ENCODE measurements at regions not wholly inside any gene's neighbourhood (a gene's known extent, or its start where the extent isn't known, plus 50 kb on each side); places are given as distances from the start of the nearest gene placed in this dataset.
"Not testable (repeated sequence)": the region's sequence is repeated elsewhere in the genome, so short reads cannot be mapped to it uniquely, and the experiment has no call there.

DNA sequence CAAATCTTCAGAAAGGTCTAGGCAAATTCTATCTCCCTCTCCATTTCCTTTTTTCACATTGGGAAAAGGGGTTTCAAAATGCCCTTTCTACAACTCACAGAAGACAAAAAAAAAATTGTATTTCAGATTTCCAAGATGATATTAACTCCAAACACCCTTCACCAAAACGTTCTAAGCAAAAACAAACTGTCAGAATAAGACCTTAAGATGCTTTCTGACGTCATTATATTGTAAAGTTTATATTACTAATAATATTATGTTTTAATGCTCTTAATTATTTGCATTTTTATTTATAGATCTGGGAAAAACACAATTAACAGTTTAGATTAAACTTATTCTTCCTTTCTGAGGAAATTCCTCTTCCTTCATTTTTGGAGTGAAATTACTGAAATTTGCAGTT is 624.2 kb downstream of the GALC start:
- H3K4me3 Mint-ChIP-seq (ENCODE audit: unreplicated experiment), result no peak overlapping the region
- H2AFZ ChIP-seq (ENCODE audit: low read depth, low read length), result no peak overlapping the region
- peaks cover 10% of the 10 kb centered on the region for H3K4me1 Mint-ChIP-seq (ENCODE audit: low read depth, unreplicated experiment)
- no peaks in the 10 kb centered on the region for H3K79me2 ChIP-seq (ENCODE audit: insufficient read depth, low read length)
- no peak overlapping the region for H3K27ac Mint-ChIP-seq (ENCODE audit: unreplicated experiment)
- no peaks in the 10 kb centered on the region for H3K27me3 ChIP-seq (ENCODE audit: insufficient read depth, low read length)
- no peaks in the 10 kb centered on the region for H3K36me3 Mint-ChIP-seq (ENCODE audit: low read depth, unreplicated experiment)
- H3K4me3 ChIP-seq (ENCODE audit: insufficient read depth, low read depth, low read length), result no peak overlapping the region
- H3K4me2 ChIP-seq (ENCODE audit: low read length), result no peak overlapping the region
- no peaks in the 10 kb centered on the region for H3K9me3 ChIP-seq (ENCODE audit: insufficient read depth, low read depth, low read length)
- FAIRE-seq, result no peak
- no peak for TF ChIP-seq CTCF (IDR thresholded peaks at IDR 0.05; ENCODE audit: insufficient read depth, low read depth, low read length)
- no peak for TF ChIP-seq EZH2 (IDR thresholded peaks at IDR 0.05; ENCODE audit: insufficient read depth, low read length)
- H4K20me1 ChIP-seq (ENCODE audit: insufficient read depth, low read length), result no peaks in the 10 kb centered on the region
- no peak overlapping the region for H3K9ac ChIP-seq (ENCODE audit: low read length)
- H3K36me3 ChIP-seq (ENCODE audit: insufficient read depth, low read length), result no peaks in the 10 kb centered on the region
- H3K9me3 Mint-ChIP-seq (ENCODE audit: unreplicated experiment), result no peaks in the 10 kb centered on the region
- H3K27me3 Mint-ChIP-seq (ENCODE audit: low read depth, unreplicated experiment), result no peaks in the 10 kb centered on the region
- no peak overlapping the region for H3K27ac ChIP-seq (ENCODE audit: low read depth, low read length)
- DNase-seq (ENCODE audit: low read depth), result no peak
- H3K4me1 ChIP-seq (ENCODE audit: insufficient read depth, low read length), result no peaks in the 10 kb centered on the region

DNA sequence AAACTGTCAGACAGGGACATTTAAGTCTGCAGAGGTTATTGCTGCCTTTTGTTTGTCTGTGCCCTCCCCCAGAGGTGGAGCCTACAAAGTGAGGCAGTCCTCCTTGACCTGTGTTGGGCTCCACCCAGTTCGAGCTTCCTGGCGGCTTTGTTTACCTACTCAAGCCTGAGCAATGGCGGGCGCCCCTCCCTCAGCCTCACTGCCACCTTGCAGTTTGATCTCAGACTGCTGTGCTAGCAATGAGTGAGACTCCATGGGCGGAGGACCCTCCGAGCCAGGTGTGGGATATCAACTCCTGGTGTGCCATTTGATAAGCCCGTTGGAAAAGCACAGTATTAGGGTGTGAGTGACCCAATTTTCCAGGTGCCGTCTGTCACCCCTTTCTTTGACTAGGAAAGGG is 632.7 kb downstream of the GALC start:
- H3K27me3 Mint-ChIP-seq (ENCODE audit: low read depth, unreplicated experiment), result not testable (repeated sequence)

GRCh38 chr14:87351007-87351406 is 642.0 kb downstream of the GALC start:
- Histone ChIP-seq H3K4me1 (ENCODE audit: insufficient read depth, low read length) (no peaks in the 10 kb centered on the region), H3K9ac (ENCODE audit: low read length) (no peak overlapping the region), H4K20me1 (ENCODE audit: insufficient read depth, low read length) (no peaks in the 10 kb centered on the region), H3K4me2 (ENCODE audit: low read length) (no peak overlapping the region), H2AFZ (ENCODE audit: low read depth, low read length) (no peak overlapping the region), H3K79me2 (ENCODE audit: insufficient read depth, low read length) (no peaks in the 10 kb centered on the region), H3K9me3 (ENCODE audit: insufficient read depth, low read depth, low read length) (no peaks in the 10 kb centered on the region), H3K4me3 (ENCODE audit: insufficient read depth, low read depth, low read length) (no peak overlapping the region), H3K27me3 (ENCODE audit: insufficient read depth, low read length) (no peaks in the 10 kb centered on the region), H3K27ac (ENCODE audit: low read depth, low read length) (no peak overlapping the region), H3K36me3 (ENCODE audit: insufficient read depth, low read length) (no peaks in the 10 kb centered on the region)
- no peak overlapping the region for H3K27ac Mint-ChIP-seq (ENCODE audit: unreplicated experiment)
- peaks cover 11% of the 10 kb centered on the region for H3K27me3 Mint-ChIP-seq (ENCODE audit: low read depth, unreplicated experiment)
- TF ChIP-seq CTCF (IDR thresholded peaks at IDR 0.05; ENCODE audit: insufficient read depth, low read depth, low read length), result no peak
- no peak for TF ChIP-seq EZH2 (IDR thresholded peaks at IDR 0.05; ENCODE audit: insufficient read depth, low read length)
- peaks cover 2% of the 10 kb centered on the region for H3K9me3 Mint-ChIP-seq (ENCODE audit: unreplicated experiment)
- H3K36me3 Mint-ChIP-seq (ENCODE audit: low read depth, unreplicated experiment), result no peaks in the 10 kb centered on the region
- H3K4me1 Mint-ChIP-seq (ENCODE audit: low read depth, unreplicated experiment), result no peaks in the 10 kb centered on the region
- DNase-seq (ENCODE audit: low read depth), result no peak
- FAIRE-seq, result no peak
- no peak overlapping the region for H3K4me3 Mint-ChIP-seq (ENCODE audit: unreplicated experiment)

More for the DNA sequence above, 632.7 kb downstream of the GALC start:
- H3K9me3 Mint-ChIP-seq (ENCODE audit: unreplicated experiment), result peaks cover 14% of the 10 kb centered on the region
- not testable (repeated sequence) for H3K36me3 Mint-ChIP-seq (ENCODE audit: low read depth, unreplicated experiment); H2AFZ ChIP-seq (ENCODE audit: low read depth, low read length); H3K4me3 ChIP-seq (ENCODE audit: insufficient read depth, low read depth, low read length); H3K36me3 ChIP-seq (ENCODE audit: insufficient read depth, low read length); FAIRE-seq; H3K27me3 ChIP-seq (ENCODE audit: insufficient read depth, low read length); H3K79me2 ChIP-seq (ENCODE audit: insufficient read depth, low read length); DNase-seq (ENCODE audit: low read depth); H3K4me1 Mint-ChIP-seq (ENCODE audit: low read depth, unreplicated experiment); H3K9me3 ChIP-seq (ENCODE audit: insufficient read depth, low read depth, low read length); H3K4me3 Mint-ChIP-seq (ENCODE audit: unreplicated experiment); H3K27ac ChIP-seq (ENCODE audit: low read depth, low read length); H3K4me1 ChIP-seq (ENCODE audit: insufficient read depth, low read length); H3K27ac Mint-ChIP-seq (ENCODE audit: unreplicated experiment); H4K20me1 ChIP-seq (ENCODE audit: insufficient read depth, low read length); H3K9ac ChIP-seq (ENCODE audit: low read length); H3K4me2 ChIP-seq (ENCODE audit: low read length)
